Kidney epithelial cell (primary cell): ENCODE measurements at regions not wholly inside any gene's neighbourhood (a gene's known extent, or its start where the extent isn't known, plus 50 kb on each side); places are given as distances from the start of the nearest gene placed in this dataset.

Experiments
- DNase-seq: peaks from one replicate; pipeline ENCODE4 v3.0.0-alpha.2; 2010; ENCODE audit warnings: low read depth
- H3K27me3 ChIP-seq: 2 replicates; pipeline ENCODE4 v1.6.0; 2011; ENCODE audit warnings: low read length; ENCODE audit not compliant: control insufficient read depth, insufficient read depth
- H3K36me3 ChIP-seq: 2 replicates; pipeline ENCODE4 v1.5.1; 2011; ENCODE audit warnings: low read length; ENCODE audit not compliant: control insufficient read depth, insufficient read depth
- H3K4me3 ChIP-seq: 2 replicates; pipeline ENCODE4 v1.5.1; 2011; ENCODE audit warnings: low read depth, mild to moderate bottlenecking, control low read depth, low read length
- CTCF ChIP-seq: IDR thresholded peaks from 2 replicates; pipeline ENCODE4 v1.5.1; 2011; ENCODE audit warnings: mild to moderate bottlenecking, moderate library complexity, low read length, control low read depth, inconsistent platforms; ENCODE audit not compliant: insufficient read depth, poor library complexity, severe bottlenecking

DNA sequence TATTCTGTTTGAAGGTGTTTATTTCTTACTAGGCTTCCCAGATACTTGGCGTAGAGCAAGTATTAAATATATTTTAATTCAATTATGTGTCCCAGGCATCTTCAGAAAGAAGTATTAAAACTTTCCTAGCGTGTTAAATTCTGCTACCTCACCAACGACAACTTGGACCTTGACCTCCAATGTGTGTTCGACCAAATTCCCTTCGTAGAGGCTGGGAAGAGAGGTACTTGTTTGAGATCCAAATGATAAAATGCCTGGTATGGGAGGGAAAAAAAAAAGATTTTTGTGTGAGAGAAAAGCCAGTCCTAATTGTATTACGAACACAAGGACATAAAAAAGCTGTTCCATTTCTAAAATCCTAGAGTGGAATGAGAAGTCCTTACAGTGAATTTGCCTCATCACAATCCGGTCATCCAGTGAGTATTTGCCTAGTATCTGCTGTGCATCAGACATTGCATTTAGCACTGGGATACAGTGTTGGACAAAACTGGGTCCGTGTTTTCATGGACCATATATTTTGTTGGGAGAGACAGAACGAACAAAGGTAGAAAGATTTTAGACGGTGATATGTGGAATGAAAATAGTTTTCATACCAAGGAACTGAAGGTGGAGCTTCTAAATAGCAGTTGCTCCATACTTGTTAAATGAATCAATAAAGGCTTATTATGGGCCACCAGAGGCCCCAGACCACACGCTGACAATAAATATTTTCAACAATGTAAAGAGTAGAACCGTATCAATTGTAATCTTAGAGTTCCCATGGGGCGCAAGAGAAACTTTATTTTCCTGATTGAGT is 103.1 kb downstream of the KIF4B start:
- H3K27me3 ChIP-seq, result no peaks in the 10 kb centered on the region
- no peak for TF ChIP-seq CTCF
- no peaks in the 10 kb centered on the region for H3K36me3 ChIP-seq
- H3K4me3 ChIP-seq, result no peak overlapping the region
- DNase-seq, result no peak

GRCh38 chr5:155125551-155126095 is 112.1 kb downstream of the KIF4B start:
- Histone ChIP-seq H3K36me3 (no peaks in the 10 kb centered on the region), H3K27me3 (no peaks in the 10 kb centered on the region), H3K4me3 (no peak overlapping the region)
- no peak for DNase-seq
- TF ChIP-seq CTCF, result no peak

GRCh38 chr5:155126573-155126972 is 113.0 kb downstream of the KIF4B start:
- no peak for DNase-seq
- Histone ChIP-seq H3K36me3 (no peaks in the 10 kb centered on the region), H3K27me3 (no peaks in the 10 kb centered on the region), H3K4me3 (no peak overlapping the region)
- no peak for TF ChIP-seq CTCF

DNA sequence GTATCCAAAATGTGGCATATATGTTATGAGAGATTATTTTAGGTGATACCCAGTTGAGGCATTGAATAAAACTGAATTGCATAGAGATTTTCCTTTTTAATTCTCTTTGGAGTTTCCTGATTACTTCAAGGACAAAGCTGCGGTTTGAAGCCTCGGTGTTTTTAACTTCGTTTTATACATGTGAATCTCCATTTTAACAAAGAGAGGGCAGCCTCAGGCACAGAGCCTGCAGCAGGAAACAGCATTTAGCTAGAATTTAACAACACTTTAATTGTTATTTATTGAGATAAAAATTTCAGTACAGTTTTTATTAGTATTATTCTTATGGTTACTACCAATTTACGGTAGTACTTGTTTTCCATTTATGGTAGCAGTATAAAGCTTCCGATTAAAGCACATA is 114.0 kb downstream of the KIF4B start:
- TF ChIP-seq CTCF, result no peak
- Histone ChIP-seq H3K27me3 (peaks cover 2% of the 10 kb centered on the region), H3K4me3 (no peak overlapping the region), H3K36me3 (no peaks in the 10 kb centered on the region)
- DNase-seq, result no peak

- H3K27me3 ChIP-seq, result peaks cover 2% of the 10 kb centered on the region
- DNase-seq, result no peak
- TF ChIP-seq CTCF, result no peak
- H3K36me3 ChIP-seq, result no peaks in the 10 kb centered on the region
- H3K4me3 ChIP-seq, result no peak overlapping the region
Measured at GRCh38 chr5:155128786-155129512, 115.4 kb downstream of the KIF4B start.
